Retinal pigment epithelial cell (primary cell): ENCODE measurements at regions not wholly inside any gene's neighbourhood (a gene's known extent, or its start where the extent isn't known, plus 50 kb on each side); places are given as distances from the start of the nearest gene placed in this dataset.

ENCODE experiments used
- DNase-seq: peaks from one replicate; pipeline ENCODE4 v3.0.0-alpha.2; 2010; ENCODE audit warnings: low read depth
- H3K4me3 ChIP-seq: 2 replicates; pipeline ENCODE4 v1.5.1; 2011; ENCODE audit warnings: mild to moderate bottlenecking, low read length, control low read depth, moderate library complexity
- TF ChIP-seq, protein P1 (sequence below): conservative IDR thresholded peaks from 2 replicates; pipeline ENCODE4 v1.5.1; 2011; ENCODE audit warnings: low read depth, low read length, control low read depth, inconsistent platforms

DNA sequence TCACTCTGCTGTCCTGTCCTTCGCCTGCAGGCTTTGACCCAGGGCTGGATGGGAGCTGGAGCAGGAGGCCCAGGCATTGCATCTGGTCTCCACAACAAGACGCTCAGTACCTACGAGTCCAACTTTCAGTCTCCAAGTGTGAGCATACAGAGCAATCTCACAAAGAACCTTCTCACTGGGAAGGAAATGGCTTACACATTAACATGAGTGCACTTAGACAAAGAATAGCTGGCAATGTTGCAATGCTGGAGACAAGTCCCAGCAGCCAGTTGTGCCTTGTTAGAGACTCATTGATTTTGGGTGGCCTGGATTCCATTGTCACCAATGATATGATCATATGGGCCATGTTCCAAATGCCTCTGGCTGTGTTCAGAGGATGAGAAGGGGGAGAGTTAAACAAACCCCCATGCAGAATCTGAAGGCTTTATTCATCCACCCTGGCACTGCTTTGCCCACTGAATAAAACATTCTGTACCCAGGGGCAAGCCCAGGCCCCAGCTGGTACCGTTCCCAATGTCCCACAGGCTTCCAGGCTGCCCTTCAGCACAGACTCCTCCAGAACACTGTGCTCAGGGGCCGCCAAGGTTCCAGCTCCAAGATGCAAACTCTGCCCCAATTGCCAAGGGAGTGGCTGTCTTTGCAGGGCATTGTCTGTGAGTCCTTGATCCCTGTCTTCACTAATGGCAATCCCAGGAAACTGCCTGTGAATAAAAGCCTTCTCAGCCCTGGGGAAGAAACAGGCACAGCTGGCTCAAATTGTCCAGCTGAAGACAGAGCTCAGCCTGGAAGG is 185.5 kb downstream of the HSD17B3 start:
- TF ChIP-seq, protein P1, sequence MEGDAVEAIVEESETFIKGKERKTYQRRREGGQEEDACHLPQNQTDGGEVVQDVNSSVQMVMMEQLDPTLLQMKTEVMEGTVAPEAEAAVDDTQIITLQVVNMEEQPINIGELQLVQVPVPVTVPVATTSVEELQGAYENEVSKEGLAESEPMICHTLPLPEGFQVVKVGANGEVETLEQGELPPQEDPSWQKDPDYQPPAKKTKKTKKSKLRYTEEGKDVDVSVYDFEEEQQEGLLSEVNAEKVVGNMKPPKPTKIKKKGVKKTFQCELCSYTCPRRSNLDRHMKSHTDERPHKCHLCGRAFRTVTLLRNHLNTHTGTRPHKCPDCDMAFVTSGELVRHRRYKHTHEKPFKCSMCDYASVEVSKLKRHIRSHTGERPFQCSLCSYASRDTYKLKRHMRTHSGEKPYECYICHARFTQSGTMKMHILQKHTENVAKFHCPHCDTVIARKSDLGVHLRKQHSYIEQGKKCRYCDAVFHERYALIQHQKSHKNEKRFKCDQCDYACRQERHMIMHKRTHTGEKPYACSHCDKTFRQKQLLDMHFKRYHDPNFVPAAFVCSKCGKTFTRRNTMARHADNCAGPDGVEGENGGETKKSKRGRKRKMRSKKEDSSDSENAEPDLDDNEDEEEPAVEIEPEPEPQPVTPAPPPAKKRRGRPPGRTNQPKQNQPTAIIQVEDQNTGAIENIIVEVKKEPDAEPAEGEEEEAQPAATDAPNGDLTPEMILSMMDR: no peak
- DNase-seq: no peak
- H3K4me3 ChIP-seq: no peak overlapping the region

DNA sequence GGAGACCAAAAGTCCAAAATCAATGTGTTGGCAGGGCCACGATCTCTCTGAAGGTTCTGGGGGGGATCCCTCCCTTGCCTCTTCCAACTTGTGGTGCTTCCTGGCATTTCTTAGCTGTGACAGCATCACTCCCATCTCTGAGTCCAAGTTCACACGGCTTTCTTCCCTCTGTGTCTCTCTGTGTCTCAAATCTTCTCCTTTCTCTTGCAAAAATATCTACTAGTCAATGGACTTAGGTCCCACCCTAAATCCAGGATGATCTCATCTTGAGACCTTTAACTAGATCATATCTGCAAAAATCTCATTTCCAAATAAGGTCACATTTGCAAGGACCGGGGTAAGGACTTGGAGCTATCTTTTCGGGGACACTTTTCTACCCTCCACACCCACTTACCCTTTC is 186.1 kb downstream of the HSD17B3 start:
- DNase-seq: no peak
- no peak overlapping the region for H3K4me3 ChIP-seq
- TF ChIP-seq, protein P1: no peak

DNA sequence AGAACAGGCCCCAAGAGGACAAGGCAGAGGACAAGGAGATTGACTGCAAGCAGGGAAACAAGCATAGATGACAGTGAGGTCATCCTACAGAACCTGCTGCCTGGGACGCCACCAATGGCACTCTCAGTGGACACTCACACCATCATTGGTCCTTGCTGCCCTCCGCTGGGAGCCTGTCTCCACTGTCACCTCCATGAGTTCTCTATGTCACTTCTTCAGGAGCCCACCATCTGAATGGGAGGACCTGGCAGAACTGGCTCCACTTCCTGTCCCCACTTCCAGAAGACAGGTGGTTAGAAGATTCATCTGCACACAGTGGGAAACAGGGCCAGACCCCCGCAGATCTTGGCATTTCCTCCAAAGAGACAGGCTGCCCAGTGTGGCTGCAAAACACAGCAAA is 188.9 kb downstream of the HSD17B3 start:
- no peak for DNase-seq
- H3K4me3 ChIP-seq: no peak overlapping the region
- TF ChIP-seq, protein P1: no peak

DNA sequence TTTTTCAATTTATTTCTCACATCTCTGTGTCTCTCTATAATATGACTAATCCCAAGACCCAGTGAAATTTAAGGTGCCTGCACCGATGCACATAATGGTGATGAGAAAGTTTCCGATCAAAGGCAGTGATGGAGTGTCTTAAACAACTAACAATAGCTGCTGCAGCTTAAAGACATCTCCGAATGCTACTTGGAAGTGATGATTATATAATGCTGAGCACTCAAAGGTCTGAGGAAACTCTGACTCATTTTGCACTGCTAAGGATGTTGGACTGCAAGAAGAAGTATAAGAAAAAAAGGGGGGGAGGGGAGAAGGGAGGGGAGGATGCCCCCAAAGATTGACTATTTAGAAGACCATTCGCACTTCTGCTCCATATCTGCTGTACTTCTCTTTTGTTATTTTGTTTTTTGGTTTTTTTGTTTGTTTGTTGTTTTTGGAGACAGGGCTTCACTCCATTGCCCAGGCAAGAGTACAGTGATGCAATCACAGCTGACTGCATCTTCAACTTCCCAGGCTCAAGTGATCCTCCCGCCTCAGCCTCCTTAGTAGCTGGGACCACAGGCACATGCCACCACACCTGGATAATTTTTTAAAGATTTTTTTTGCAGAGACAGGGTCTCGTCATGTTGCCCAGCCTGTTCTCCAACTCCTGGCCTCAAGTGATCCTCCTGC is 192.2 kb downstream of the HSD17B3 start:
- H3K4me3 ChIP-seq: no peak overlapping the region
- TF ChIP-seq, protein P1: no peak
- no peak for DNase-seq

DNA sequence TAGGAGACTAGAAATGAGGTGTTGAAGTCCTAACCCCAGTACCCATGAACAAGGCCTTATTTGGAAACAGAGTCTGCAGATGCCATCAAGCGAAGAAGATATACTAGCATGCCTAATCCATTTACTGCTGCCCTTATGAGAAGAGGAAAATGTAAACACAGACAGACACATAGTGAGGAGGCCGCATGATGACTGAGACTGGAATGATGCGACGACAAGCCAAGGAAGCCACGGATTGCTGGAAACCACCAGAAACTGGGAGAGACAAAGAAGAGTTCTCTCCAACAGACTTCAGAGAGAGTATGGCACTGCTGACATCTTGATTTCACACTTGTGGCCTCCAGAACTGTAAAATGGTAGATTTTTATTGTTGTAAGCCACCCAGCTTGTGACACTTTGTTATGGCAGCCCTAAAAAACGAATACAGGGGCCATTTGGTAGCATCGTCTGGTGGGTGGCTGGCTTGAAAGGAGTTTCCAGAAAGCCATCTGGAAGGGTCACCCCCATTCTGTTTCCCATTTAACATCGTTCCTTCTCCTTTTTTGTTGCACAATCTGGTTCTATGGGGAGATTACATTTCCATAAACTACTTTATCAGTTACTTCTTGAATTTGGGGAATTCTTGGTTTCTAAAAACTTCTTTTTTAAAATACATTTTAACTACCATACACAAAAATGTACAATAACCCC is 193.1 kb downstream of the HSD17B3 start:
- TF ChIP-seq, protein P1: no peak
- no peak for DNase-seq
- H3K4me3 ChIP-seq: no peak overlapping the region

DNA sequence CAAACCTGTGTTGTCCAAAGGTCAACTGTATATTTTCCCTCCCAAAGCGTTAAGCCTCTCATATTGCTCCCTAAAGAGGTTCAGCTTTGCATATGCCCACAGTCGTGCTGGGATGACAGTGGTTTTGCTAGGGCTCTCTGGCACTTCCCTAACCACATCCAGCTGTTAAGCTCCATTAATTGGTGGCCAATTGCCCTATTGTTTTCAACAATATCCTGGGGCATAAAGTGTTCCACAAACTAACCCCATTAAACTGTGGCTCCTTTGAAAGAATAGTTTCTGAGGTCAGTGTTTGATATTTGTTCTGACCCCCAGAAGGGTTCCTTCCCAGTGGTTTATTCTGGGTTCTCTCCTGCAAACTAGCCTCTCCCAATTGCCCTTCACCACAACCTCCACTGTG is 194.5 kb downstream of the HSD17B3 start:
- no peak for DNase-seq
- no peak overlapping the region for H3K4me3 ChIP-seq
- TF ChIP-seq, protein P1: no peak
